Ishikawa (cell line): ENCODE measurements at regions not wholly inside any gene's neighbourhood (a gene's known extent, or its start where the extent isn't known, plus 50 kb on each side); places are given as distances from the start of the nearest gene placed in this dataset.

Source experiments
- CEBPB ChIP-seq: IDR thresholded peaks from 2 replicates; pipeline ENCODE4 v1.6.1; 2012
- CREB1 ChIP-seq: IDR thresholded peaks from 2 replicates; pipeline ENCODE4 v1.6.1; 2012; ENCODE audit warnings: low read depth
- EP300 ChIP-seq: IDR thresholded peaks from 2 replicates; pipeline ENCODE4 v1.6.1; 2012; ENCODE audit warnings: borderline replicate concordance
- FOXM1 ChIP-seq: IDR thresholded peaks from 2 replicates; pipeline ENCODE4 v1.6.1; 2012; ENCODE audit warnings: low read depth, borderline replicate concordance
- NFIC ChIP-seq: IDR thresholded peaks from 2 replicates; pipeline ENCODE4 v1.6.1; 2012
- TAF1 ChIP-seq: IDR thresholded peaks from 2 replicates; pipeline ENCODE4 v1.6.1; 2012; ENCODE audit warnings: low read depth, mild to moderate bottlenecking
- TEAD4 ChIP-seq: IDR thresholded peaks from 2 replicates; pipeline ENCODE4 v1.6.1; 2012
- TF ChIP-seq, protein P1 (sequence below): IDR thresholded peaks from 2 replicates; pipeline ENCODE4 v1.6.1; 2012; ENCODE audit warnings: low read depth, mild to moderate bottlenecking
- TF ChIP-seq, protein P2 (sequence below): IDR thresholded peaks from 2 replicates; pipeline ENCODE4 v1.6.1; 2012
- TF ChIP-seq, protein P3 (sequence below): IDR thresholded peaks from 2 replicates; pipeline ENCODE4 v1.6.1; 2012

DNA sequence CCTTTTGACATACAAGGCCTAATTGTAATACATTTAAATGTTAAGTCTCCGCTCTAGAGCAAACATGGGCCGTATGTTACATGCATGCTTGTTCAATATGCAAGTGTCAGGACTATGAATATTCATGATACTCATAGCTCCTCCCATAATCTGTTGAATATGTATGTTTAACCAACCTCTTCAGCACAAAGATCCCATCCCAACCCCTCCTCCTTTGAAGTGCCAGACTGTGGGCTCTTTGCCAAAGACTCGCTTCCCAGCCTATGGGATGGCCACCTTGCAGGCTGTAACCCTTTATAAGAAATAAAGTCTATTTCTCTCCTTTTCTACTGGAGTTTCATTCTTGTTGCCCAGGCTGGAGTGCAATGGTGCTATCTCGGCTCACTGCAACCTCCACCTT is 156.2 kb downstream of the ABCC12 start:
- TF ChIP-seq TEAD4 (no peak), TAF1 (no peak), CREB1 (no peak), EP300 (no peak), FOXM1 (no peak), NFIC (no peak), CEBPB (no peak)
- TF ChIP-seq, protein P1, sequence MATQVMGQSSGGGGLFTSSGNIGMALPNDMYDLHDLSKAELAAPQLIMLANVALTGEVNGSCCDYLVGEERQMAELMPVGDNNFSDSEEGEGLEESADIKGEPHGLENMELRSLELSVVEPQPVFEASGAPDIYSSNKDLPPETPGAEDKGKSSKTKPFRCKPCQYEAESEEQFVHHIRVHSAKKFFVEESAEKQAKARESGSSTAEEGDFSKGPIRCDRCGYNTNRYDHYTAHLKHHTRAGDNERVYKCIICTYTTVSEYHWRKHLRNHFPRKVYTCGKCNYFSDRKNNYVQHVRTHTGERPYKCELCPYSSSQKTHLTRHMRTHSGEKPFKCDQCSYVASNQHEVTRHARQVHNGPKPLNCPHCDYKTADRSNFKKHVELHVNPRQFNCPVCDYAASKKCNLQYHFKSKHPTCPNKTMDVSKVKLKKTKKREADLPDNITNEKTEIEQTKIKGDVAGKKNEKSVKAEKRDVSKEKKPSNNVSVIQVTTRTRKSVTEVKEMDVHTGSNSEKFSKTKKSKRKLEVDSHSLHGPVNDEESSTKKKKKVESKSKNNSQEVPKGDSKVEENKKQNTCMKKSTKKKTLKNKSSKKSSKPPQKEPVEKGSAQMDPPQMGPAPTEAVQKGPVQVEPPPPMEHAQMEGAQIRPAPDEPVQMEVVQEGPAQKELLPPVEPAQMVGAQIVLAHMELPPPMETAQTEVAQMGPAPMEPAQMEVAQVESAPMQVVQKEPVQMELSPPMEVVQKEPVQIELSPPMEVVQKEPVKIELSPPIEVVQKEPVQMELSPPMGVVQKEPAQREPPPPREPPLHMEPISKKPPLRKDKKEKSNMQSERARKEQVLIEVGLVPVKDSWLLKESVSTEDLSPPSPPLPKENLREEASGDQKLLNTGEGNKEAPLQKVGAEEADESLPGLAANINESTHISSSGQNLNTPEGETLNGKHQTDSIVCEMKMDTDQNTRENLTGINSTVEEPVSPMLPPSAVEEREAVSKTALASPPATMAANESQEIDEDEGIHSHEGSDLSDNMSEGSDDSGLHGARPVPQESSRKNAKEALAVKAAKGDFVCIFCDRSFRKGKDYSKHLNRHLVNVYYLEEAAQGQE, result no peak
- TF ChIP-seq, protein P2, sequence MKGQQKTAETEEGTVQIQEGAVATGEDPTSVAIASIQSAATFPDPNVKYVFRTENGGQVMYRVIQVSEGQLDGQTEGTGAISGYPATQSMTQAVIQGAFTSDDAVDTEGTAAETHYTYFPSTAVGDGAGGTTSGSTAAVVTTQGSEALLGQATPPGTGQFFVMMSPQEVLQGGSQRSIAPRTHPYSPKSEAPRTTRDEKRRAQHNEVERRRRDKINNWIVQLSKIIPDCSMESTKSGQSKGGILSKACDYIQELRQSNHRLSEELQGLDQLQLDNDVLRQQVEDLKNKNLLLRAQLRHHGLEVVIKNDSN, result no peak
- TF ChIP-seq, protein P3, sequence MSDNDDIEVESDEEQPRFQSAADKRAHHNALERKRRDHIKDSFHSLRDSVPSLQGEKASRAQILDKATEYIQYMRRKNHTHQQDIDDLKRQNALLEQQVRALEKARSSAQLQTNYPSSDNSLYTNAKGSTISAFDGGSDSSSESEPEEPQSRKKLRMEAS, result no peak
